Erythroblast (primary cell): ENCODE measurements at regions not wholly inside any gene's neighbourhood (a gene's known extent, or its start where the extent isn't known, plus 50 kb on each side); places are given as distances from the start of the nearest gene placed in this dataset.

Experiments
- GATA1 ChIP-seq: IDR thresholded peaks from 2 replicates; pipeline ENCODE4 v1.6.1; 2011; ENCODE audit warnings: low read depth, mild to moderate bottlenecking, control low read depth, low read length, moderate library complexity
- POLR2A ChIP-seq: IDR thresholded peaks from 2 replicates; pipeline ENCODE4 v1.6.1; 2011; ENCODE audit warnings: mild to moderate bottlenecking, low read length

GRCh38 chr4:20421603-20421985 is 169.9 kb downstream of the SLIT2 start:
- TF ChIP-seq POLR2A (no peak), GATA1 (no peak)
